Posterior vena cava (tissue), 2 donors: ENCODE measurements at regions not wholly inside any gene's neighbourhood (a gene's known extent, or its start where the extent isn't known, plus 50 kb on each side); places are given as distances from the start of the nearest gene placed in this dataset.

Source experiments
- DNase-seq: peaks from one replicate; pipeline ENCODE4 v3.0.0-alpha.2; 2020; ENCODE audit warnings: low spot score
- intact Hi-C, 2 donors: fragments of 100-400 bp; cut with DNase I; formaldehyde crosslinking; loops; one replicate each; pipeline versions ENCODE4 v1.14.1 to v1.14.2; 2022 to 2023
- donor health status: DM: yes; HTN: yes; CAD: no.
- donor health status: DM: yes; HTN: yes; CAD: no.

DNA sequence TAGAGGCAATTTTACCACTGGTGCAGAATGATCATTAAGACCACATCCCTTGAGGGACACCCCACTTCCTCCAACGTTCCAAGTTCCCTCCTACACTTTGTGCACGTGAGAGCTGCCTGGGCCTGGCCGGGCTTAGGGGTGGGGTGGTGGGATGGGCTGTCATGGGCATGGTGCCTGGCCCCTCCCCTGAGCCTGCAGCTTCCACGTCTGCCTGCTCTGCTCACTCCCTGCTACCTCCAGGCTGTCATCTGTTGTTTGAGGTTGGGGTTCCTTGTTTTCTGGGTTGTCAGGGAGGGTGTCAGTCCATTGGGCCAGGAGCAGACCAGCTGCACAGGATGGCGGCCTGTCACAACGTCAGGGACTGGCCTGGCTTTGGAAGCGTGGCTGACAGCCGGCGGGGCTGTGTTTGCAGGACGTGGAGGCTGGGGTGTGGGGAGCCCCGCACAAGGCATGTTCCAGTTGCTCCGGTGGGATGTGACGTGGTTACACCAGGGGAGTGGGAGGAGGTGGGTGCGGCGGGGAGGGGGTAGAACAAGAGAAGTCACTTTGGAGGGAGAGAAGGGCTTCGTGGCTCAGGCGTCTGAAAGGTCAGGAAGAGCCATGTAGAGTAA, 72.3 kb downstream of the RTP5 start:
- intact Hi-C loops = no loop called here
- DNase-seq = peak; percentile 54

DNA sequence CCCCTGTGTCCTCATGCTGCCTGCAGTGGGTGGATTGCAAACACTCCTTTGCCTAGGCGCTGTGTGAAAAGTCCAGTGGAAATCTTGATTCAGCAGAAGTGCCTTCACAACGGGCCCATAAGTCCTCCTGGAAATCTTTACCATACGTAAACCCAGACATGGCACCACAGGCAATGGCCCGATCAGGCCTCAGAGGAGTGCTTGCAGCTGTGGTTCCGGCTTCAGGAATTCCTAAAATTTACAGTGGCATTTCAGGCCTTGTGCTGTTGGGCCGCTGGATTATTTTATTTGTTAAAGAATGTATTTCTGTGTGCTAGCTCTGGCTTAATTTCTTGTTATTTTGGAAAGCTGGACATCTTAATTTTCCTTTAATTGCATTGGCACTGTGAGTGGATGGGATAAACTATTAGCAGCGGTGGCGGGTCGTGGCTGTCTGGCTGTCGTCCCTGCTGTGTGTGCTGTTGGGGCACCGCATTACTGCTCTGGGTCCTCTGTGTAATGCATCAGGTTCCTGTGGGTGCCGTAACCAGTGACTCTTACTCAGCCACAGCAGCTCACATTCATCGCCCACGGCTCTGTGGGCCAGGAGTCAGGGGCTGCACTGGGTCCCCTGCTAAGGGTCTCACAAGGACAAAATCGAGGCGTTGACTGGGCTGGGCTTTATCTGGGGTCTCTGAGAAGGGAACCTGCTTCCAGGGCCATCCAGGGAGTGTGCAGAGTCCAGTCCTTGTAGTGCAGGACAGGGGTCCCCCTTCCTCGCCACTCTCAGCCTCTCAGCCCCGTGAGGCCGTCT, 73.1 kb downstream of the RTP5 start:
- peak; percentile 38 for DNase-seq
- intact Hi-C loops = no loop called here

DNA sequence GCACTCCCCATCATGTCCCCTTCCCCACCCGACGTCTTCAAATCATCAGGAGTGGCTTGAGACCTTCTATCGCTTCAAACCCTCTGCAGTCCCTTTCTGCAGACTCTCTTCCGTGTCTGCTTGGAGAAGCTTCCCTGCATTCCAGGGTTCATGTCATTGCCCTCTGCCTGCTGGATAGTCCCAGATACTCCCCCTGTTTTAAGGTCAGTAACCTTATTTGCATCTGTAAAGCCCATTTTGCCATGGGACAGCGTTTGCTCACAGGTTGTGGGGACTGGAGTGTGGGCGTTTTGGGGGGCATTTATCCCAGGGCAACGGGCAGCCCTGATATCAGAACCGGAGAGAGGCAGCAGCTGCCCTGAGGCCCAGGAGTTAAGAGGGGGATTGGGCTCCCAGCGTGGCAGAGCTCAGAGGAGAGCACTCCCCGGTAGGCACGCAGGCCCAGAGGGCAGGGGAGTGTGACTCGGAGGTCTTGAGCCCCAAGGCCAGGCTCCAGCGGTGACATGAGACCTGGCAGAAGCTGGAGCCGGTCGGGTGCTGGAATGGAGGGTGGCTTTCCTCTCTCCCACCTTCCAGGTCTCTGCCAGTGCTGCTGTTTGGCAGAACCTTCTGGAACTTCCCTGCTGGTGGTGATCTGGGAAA, 73.8 kb downstream of the RTP5 start:
- DNase-seq = peak; percentile 56
- intact Hi-C loops = no loop called here

DNA sequence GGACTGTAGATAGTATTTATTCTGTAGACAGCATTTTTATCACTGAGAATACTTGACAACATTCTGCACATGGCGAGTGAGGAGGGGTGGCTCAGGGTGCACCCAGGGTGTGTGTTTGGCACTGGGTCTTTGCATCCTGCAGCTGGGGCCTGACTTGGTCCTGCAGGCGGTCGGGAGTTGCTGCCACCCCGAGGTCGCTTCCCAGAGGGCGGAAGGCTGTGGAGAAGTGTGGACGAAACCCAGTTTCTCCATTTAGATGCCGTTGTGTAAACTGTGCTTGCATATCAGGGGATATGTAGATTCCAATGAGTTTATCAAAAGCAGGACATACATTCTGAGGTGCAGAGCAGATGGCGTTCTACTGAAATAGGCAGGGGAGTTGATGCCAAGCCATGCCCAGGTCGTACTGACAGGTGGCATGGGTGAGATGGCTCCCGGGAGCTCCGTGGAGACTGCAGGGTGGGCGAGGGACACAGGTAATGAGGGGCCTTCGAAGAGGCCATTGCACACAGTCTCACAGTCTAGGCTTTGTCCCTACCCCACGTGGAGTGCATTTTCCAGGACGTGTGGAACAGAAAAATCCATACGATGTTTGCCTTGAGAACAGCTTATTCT, 74.5 kb downstream of the RTP5 start:
- DNase-seq = peak; percentile 58
- intact Hi-C loops = no loop called here

DNA sequence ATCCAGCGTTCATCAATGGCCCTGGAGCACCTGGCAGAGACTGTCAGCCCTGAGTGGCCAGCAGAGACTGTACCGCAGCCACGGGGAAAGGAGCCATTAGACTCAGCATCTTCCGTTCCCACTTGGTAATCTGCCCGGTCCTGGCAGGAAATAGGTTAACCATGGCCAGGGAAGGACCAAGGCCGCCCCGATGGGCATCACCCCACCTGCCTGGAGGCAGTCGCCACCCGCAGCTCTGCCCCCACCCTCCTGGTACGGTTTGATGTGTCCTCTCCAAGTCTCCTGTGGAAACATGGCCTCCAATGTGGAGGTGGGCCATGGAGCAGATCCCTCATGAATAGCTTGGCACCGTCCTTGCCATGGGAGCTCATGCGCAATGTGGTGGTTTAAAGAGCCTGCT, 75.3 kb downstream of the RTP5 start:
- peak; percentile 51 for DNase-seq
- intact Hi-C loops = no loop called here

DNA sequence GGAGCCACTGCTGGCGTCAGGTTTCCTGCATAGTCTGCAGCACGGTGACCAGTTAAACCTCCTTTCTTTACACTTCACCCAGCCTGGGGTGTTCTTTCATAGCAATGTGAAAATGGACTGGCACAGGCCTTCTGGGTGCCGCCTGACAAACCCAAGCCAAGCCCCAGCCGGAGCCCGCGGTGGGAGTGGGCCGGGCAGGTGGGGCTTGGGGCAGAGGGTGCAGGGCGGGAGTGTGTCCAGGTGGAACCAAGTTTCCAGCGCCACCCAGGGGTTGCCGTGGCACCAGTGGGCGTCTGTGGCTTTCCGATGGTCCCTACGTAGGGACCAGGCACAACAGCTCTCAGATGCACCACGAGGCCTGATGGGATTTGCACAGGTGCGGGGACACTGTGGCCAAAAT, 75.8 kb downstream of the RTP5 start:
- intact Hi-C loops = no loop called here
- peak; percentile 64 for DNase-seq

DNA sequence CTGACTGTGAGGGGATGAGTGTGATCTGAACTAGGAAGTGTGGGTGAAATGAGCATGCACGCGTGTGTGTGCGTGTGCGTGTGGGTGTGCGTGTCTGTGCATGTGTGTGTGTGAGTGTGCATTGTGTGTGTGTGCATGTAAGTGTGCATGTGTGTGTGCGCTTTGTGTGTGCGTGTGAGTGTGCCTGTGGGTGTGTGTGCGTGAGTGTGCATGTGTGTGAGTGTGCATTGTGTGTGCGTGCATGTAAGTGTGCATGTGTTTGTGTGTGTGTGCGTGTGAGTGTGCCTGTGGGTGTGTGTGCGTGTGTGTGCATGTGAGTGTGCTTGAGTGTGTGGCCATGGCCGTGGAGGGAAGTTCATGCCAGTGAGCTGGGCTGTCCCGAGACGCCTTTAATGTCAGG, 76.3 kb downstream of the RTP5 start:
- peak; percentile 35 for DNase-seq
- intact Hi-C loops = no loop called here

DNA sequence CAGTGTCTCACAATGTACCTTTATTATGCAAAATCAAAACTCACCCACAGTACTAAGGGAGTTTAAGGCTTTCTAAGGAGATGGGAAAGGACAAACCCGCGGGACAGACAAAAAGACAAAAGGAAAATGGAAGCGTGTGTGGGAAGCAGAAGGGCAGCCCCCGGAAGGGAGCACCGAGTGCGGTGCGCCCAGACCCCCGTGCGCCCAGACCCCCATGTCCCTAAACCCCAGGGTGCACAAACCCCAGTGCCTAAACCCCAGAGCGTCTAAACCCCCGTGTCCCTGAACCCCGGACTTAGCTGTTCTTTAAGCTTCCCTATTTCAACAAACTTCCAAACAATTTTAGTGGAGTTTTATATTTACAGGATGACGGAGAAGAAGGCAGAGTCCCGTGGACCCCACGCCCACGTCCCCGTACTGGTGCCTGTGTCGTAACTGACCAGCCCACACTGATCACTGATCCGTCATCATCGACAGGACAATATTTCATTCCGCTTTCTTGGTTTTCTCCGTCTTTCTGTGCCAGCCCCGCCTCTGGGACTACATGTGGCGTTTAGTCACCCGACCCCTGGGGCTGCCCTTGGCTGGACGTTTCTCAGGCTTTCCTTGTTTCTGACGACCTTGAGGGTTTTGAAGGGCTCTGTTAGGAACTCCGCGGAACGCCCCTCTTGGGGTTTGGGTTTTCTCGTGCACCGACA, 76.9 kb downstream of the RTP5 start:
- DNase-seq = peak; percentile 65
- intact Hi-C loops = no loop called here

DNA sequence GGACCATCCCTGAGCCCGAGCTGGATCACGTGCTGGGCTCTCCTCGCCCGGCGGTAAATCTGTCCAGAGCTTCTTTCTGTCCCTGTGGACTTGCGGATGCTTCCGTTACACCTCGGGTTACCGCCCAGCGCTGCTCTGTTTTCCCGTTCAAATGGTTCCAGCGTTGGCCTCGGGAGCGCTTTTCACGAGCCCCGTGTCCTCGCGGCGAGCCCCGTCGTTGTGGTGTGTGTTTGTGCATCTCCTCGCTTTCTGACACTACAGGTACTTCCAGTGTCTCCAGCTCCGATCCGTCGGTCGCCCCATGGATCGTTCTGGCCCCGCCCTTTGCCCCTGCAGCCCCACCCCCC, 77.4 kb downstream of the RTP5 start:
- DNase-seq = no peak
- intact Hi-C loops = no loop called here

DNA sequence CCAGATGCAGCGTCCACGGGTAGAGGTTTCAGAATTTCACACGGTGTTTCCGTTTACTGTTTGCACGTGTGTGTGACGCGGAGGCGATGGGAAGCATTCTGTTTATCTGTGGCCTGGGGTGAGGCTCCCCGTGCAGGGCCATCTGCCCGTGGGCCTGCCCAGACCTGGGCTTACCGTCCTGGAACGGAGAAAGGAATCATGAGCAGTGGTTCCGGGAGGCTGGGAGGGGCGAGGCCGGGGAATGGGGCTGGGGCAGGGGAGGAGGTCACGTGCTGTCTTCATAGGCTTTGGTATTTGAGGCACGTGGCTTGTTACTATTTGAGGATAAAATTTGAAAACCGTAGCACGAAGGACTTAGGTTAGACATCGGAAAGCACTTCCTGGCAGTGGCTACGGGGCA, 77.9 kb downstream of the RTP5 start:
- peak; percentile 46 for DNase-seq
- intact Hi-C loops = no loop called here

DNA sequence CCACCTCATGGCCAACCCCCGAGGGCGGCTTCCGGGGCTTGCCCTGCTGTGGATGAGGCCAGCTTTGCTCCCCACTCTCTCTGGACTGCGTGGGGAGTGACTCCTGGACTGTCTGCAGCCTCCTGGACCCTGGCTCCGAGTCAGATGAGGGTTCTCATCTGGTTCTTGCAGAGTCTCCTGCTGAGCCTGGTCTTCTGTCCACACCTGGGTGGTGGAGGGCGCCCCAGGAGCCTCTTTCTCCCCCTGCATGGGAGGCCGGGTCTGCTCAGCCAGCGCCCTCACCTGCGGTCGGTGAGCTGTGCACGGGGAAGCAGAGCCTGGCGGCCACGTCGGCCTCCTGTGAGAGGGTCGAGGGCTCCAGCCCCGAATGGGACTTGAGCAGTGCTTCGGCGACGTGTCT, 78.3 kb downstream of the RTP5 start:
- intact Hi-C loops = no loop called here
- peak; percentile 75 for DNase-seq

DNA sequence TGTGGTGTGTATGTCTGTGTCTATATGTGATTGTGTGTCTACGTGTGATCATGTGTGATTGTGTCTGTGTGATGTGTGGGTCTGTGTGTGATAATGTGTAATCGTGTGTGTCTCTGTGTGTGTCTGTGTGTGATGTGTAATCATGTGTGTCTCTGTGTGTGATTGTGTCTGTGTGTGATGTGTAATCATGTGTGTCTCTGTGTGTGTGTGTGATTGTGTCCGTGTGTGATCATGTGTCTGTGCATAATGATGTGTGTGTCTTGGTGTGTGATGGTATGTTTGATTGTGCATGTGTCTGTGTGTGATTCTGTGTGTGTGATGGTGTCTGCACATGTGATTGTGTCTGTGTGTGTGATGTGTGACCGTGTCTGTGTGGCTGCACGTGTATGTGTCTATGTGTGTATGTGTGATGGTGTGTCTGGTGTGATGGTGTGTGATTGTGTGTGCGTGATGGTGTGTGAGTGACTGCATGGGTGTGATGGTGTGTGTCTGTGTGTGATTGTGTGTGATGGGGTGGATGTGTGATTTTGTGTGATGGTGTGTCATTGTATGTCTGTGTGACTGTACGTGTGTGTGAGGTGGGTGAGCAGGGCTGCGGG, 78.9 kb downstream of the RTP5 start:
- peak; percentile 17 for DNase-seq
- intact Hi-C loops = no loop called here

DNA sequence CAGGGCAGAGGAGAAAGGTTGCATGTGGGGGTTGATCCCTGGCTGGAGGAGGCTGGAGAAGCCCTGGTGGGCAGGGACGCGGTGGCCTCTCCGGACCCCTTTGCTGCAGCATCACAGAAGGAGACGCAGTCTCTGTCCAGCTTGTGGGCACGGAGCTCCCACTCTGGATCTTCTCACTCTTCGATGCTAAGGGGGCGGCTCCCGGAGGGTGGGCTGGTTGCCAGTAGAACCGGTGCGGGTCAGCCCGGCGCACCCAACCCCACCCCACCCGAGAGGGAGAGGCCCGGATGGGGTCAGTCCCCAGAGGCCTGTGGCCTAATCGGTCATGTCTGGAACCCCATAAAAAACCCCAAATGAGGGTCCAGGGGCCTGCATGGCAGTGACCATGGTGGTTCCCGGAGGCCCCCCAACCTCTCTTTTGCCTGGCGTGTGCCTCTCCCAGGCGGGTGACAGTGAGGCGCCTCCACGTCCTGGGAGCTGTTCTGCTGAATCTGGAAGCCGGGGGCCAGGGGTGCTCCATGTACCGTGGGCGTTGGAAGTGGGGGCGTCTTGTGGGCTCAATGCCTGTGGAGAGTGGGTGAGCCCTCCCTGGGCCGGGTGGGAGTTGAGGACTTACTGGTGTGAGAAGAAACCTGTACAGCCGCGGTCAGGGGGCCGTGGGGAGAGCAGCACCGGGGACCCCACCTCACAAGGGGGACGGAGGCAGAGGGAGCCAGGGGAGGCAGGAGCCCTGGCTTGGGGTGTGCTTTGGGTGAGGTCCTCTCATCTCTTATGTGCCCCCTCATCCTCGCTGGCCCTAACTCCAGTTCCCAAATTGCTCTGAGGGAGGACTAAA, 79.6 kb downstream of the RTP5 start:
- peak; percentile 78 for DNase-seq

DNA sequence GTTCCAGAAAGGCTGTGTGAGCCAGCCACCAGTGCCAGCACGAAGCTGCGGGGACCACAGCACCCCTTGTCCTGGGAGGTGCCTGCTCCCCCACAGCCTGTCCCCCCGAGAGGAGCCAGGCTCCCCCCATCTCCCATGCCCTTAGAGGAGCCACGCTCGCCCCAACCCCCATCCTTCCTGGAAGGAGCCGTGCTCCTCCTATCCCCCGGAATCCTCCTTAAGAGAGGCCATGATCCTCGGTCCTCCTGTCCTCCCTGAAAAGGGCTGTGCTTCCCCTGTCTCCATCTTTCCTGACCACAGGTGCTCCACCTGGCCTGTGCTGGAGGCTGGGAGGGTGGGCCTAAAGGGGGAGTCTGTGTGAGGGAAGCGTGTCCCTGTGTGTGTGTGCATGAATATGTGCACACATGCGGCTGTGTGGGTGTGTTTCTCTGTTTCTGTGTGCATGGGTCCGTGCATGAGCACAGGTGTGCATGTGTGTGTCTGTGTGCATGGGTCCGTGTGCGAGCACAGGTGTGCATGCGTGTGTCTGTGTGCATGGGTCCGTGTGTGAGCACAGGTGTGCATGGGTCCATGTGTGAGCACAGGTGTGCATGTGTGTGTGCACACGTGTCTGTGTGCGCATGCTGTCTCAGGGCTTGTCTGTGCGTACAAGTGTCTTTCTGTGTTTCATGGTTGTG, 80.3 kb downstream of the RTP5 start:
- DNase-seq = peak; percentile 43

More for the DNA sequence above, 79.6 kb downstream of the RTP5 start:
- intact Hi-C loops = no loop called here

DNA sequence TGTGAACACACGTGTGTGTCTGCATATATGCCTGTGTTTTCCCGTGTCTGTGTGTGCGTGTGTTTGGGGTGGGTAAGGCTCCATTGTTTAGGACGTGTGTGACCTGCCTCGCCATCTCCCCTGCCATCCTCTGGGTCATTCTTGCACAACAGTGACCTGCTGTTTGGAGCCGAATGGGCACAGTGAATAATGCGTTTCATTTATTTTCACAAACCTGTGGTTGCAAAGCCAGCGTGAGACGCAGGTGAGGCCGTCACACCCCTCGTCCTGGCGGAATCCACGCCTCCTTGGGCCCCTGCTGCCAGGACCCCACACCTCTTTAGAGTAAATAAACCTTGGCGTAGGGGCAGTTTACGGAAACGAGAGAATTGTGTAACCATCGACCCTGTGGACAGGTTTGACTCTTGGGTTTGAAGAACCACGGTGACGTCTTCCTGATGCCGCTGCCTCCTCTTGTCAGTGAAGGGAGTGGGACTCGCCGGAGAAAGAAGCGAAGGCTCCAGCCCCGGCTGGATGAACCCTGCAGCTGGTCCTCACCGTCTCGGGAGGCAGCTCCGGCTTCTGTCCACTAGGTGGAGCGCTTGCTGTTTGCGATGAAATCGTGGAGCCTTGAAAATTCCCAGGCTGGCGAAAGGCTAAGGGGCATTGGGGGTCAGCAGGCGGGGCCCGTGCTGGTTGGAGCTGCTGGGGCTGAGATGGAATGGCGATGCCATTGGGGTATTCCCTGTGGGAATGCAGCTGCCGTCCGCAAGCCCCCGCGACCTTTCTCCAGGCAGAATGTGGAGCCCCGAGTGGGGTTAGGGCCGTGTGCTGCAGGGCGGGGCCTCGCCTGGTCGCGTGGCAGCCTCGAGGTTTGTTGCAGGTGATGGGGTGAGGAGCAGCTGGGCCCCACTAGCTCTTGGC, 81.1 kb downstream of the RTP5 start:
- intact Hi-C loops = no loop called here
- DNase-seq = peak; percentile 92

More for the DNA sequence above, 80.3 kb downstream of the RTP5 start:
- intact Hi-C loops = no loop called here

DNA sequence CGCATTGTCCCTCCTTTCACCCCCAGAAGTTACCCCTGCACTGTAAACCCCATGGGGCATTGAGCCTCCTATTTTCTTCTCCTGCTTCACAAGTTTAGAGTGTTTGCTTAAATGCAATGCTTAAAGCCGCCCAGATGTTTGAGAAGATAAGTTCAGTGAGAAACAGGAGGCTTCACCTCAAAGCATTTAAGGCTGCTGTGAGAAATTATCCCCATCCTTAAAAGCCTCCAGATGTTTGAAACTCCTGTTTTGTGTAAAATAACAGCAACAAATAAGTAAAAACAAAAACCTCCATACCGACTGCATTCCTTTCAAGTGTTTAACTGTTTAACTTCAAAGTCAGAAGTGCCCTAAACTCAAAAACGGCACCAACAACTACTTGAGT, 81.8 kb downstream of the RTP5 start:
- intact Hi-C loops = no loop called here

DNA sequence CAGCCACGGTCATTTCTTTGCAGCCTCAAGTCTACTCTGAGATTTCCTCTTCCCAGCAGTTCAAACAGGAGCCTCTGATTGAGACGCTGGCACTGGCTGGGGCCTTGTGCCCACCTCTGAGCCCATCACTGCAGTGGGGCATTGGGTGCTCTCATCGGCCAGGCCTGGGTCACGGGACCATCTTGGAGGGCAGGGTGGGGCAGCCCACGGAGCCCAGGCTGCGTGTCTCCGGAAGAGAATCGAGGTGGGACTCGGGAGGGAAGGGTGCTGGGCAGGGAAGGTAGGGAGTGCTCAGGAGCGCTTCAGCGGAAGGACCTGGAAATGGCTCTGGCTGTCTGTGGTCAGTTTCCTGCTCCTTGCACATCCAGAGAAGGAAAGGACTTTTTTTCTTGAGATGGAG, 82.4 kb downstream of the RTP5 start:
- peak; percentile 56 for DNase-seq
- intact Hi-C loops = no loop called here

More for the DNA sequence above, 81.8 kb downstream of the RTP5 start:
- no peak for DNase-seq
